GM21360 (cell line): ENCODE measurements at regions not wholly inside any gene's neighbourhood (a gene's known extent, or its start where the extent isn't known, plus 50 kb on each side); places are given as distances from the start of the nearest gene placed in this dataset.
"Not testable (repeated sequence)": the region's sequence is repeated elsewhere in the genome, so short reads cannot be mapped to it uniquely, and the experiment has no call there.

Source experiments
- ATAC-seq: cut with Tn5 transposase; IDR thresholded peaks from one replicate; pipeline ENCODE4 v1.9.1; 2021; ENCODE audit warnings: mild to moderate bottlenecking, moderate library complexity; ENCODE audit not compliant: unreplicated experiment

GRCh38 chrX:113192418-113192817, 351.8 kb upstream of the AMOT start:
- no peak for ATAC-seq

GRCh38 chrX:113157496-113157895, 316.9 kb upstream of the AMOT start:
- no peak for ATAC-seq

DNA sequence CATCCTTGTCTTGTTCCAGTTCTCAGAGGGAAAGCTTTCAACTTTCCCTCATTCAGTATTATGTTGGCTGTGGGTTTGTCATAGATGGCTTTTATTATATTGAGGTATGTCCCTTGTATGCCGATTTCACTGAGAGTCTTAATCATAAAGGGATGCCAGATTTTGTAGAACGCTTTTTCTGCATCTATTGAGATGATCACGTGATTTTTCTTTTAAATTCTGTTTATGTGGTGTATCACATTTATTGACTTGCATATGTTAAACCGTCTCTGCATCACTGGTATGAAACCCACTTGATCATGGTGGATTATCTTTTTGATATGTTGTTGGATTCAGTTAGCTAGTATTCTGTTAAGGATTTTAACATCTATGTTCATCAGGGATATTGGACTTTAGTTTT, 313.7 kb upstream of the AMOT start:
- not testable (repeated sequence) for ATAC-seq

GRCh38 chrX:113136836-113137235, 296.2 kb upstream of the AMOT start:
- no peak for ATAC-seq

GRCh38 chrX:113133316-113133715, 292.7 kb upstream of the AMOT start:
- no peak for ATAC-seq

DNA sequence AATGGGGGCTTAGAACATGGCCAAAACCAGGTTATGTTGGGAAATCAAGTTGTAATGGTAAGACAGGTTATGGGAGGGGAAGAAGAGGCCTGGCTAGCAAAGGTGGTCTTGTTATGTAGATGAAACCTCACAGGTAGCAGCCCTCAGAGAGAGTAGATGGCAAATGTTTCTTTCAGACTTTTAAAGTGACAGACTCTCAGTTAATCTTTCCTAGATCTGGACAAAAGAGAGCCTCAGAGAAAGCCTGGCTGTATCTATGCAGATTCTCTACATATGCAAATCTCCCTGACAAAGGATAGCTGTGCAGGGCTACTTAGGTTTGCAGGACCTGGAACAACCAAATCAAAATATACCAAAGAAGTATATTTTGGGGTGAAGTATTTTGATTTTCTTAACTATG, 284.1 kb upstream of the AMOT start:
- ATAC-seq, result no peak

GRCh38 chrX:113075521-113075920, 234.9 kb upstream of the AMOT start:
- ATAC-seq, result no peak

DNA sequence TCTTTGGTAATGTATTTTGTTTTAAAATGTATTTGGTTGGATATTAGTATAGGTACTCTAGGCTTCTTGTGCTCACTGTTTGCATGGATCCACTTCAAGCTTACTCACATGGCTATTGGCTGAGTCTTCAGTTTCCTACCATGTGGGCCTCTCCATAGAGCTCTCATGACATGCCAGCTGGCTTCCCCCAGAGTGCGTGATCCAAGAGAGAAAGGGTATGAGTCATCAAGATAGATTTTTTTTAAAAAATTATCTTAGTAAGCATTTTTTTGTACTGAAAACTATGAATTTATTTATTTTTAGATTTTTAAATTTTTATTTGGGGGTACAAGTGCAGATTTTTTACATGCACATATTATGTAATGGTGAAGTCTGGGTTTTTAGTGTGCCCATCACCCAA, 219.1 kb upstream of the AMOT start:
- no peak for ATAC-seq

DNA sequence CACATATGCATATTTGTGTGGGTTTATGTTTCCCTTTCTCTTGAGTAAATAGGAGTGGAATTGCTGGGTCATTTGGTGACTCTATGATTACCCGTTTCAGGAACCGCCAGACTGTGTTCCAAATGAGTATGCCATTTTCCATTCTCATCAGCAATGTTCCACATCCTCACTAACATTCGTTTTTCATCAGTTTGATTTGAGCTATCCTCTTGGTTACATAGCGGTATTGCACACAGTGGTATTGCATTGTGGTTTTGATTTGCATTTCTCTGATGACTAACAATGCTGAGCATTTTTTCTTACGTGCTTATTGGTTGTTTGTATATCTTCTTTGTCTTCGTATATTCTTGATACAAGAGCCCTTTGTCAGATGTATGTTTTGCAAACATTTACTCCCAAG, 218.0 kb upstream of the AMOT start:
- ATAC-seq, result no peak

- ATAC-seq, result no peak
These were observed 208.3 kb upstream of the AMOT start for GRCh38 chrX:113048896-113049295.

- ATAC-seq, result no peak
These were observed 207.8 kb upstream of the AMOT start for GRCh38 chrX:113048480-113048879.

DNA sequence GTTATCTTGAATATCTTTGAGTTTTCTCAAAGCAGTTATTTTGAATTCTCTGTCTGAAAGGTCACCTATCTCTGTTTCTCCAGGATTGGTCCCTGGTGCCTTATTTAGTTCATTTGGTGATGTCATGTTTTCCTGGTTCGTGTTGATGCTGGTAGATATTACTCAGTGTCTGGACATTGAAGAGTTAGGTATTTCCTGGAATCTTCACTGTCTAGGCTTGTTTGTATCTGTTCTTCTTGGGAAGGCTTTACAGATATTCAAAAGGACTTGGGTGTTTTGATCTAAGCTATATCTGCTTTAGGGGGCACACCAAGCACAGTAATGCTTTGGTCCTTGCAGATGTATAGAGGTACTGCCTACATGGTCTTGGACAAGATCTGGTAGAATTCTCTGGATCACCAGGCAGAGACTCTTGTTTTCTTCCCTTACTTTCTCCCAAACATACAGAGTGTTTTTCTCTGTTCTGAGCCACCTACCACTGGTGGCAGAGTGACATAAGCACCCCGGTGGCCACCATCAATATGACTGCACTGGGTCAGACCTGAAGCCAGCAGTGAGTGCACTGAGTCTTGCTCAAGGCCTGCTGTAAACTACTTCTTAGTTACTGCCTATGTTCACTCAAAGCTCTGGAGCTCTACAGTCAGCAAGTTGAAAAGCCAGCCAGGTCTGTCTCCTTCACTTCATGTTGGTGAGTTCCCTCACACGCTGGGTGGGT, 193.5 kb upstream of the AMOT start:
- ATAC-seq, result no peak

- no peak for ATAC-seq
These were observed 179.3 kb upstream of the AMOT start for GRCh38 chrX:113019958-113020357.

DNA sequence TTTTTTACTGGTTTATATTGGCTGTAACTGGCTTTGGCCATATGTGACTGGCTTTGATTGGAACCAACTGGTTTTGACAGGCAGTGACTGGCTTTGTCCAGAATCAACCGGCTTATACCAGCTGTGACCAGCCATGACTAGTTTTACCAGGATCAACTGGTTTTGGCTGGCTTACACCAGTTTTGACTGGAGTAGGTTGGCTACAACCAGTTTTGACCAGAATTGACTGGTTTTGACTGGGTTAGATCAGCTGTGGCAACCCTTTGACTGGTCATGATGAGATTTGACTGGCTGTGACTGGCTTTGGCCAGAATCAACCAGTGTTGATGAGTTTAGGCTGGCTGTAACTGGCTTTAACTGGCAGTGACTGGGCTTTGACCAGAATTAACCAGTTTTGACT, 169.2 kb upstream of the AMOT start:
- no peak for ATAC-seq

- no peak for ATAC-seq
These were observed 168.4 kb upstream of the AMOT start for GRCh38 chrX:113009029-113009428.

GRCh38 chrX:113001836-113002235, 161.2 kb upstream of the AMOT start:
- ATAC-seq, result no peak

GRCh38 chrX:112997991-112998390, 157.4 kb upstream of the AMOT start:
- ATAC-seq, result no peak

- no peak for ATAC-seq
These were observed 151.2 kb upstream of the AMOT start for GRCh38 chrX:112991801-112992200.

- no peak for ATAC-seq
These were observed 139.2 kb upstream of the AMOT start for GRCh38 chrX:112979879-112980278.

DNA sequence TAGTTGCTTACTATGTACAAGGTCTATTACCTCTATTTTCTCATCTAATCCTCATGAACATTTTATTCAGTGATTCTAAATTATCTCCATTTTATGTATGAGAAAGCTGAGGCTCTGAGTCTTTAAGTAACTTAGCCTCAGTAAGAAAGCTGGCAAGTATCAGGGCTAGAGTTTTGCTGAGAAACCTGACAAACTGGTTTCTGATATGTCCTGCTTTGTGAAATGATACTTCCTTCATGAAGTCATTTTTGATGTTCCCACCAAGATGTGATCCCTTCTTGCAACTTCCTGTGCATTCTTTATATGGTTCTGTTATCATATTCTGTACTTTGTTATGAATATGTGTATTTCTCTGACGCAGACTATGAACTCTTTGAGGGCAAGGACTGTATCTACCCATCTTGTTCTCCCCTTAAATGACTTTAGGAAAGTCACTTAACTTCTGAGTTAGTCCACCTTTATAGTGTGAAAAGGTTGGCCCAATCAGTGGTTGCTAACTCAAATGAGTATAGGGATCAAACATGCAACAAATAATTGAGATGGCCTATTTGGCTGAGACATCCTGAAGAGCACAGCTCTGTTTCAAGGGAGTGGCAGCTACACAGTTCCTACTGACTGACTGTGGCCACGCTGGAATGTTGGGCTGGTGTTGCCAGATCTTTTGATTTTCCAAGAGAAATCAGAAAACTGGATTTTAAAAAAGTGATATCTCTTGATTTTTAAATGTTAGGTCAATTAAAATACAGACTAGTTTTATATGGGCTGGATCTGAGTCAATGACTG, 127.9 kb upstream of the AMOT start:
- ATAC-seq, result no peak

DNA sequence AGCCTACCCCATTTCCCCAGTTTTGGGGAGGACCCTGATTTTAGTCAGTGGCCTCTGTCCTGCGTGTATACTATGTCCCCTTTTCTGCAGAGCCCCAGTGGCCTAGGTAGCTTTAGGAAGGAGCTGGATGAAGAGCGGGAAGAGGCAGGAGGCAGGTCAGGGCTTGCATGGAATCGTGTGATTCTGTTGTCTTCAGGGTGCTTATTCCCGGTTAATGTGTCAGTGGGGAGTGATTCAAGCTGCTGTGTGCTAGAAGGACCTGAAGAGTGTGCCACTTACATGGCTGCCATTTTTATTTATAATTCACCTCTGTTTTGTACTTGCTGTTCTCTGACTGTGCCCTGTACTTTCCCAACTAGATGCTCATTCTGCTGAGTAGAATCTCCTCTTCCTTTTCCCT, 127.3 kb upstream of the AMOT start:
- ATAC-seq, result no peak

- ATAC-seq, result no peak
These were observed 126.7 kb upstream of the AMOT start for GRCh38 chrX:112967341-112967740.

- ATAC-seq, result no peak
These were observed 121.3 kb upstream of the AMOT start for GRCh38 chrX:112961981-112962380.
